Muscle layer of duodenum (tissue), 2 donors: ENCODE measurements at regions not wholly inside any gene's neighbourhood (a gene's known extent, or its start where the extent isn't known, plus 50 kb on each side); places are given as distances from the start of the nearest gene placed in this dataset.

Experiments used
- H3K27ac ChIP-seq: one replicate; pipeline ENCODE4 v1.7.0; 2013; ENCODE audit warnings: mild to moderate bottlenecking, low read length
- H3K27me3 ChIP-seq: one replicate; pipeline ENCODE4 v1.7.0; 2013; ENCODE audit warnings: low read depth, mild to moderate bottlenecking, control low read depth, low read length
- H3K36me3 ChIP-seq, 2 donors: one replicate each; pipeline ENCODE4 v1.7.0; 2013; ENCODE audit warnings: low read length in 2 of 2, control low read depth in 1 of 2, mild to moderate bottlenecking in 1 of 2; ENCODE audit not compliant: insufficient read depth in 2 of 2, control insufficient read depth in 1 of 2
- H3K4me1 ChIP-seq, 2 donors: one replicate each; pipeline ENCODE4 v1.7.0; 2013; ENCODE audit warnings: low read length in 2 of 2, mild to moderate bottlenecking in 2 of 2, control low read depth in 1 of 2, moderate library complexity in 1 of 2; ENCODE audit not compliant: insufficient read depth in 2 of 2, control insufficient read depth in 1 of 2
- H3K4me3 ChIP-seq, 2 donors: one replicate each; pipeline ENCODE4 v1.7.0; 2013; ENCODE audit warnings: low read length in 2 of 2, low read depth in 1 of 2, mild to moderate bottlenecking in 1 of 2
- H3K9me3 ChIP-seq, 2 donors: one replicate each; pipeline ENCODE4 v1.7.0; 2013; ENCODE audit warnings: low read length in 2 of 2, control low read depth in 1 of 2, mild to moderate bottlenecking in 1 of 2; ENCODE audit not compliant: control insufficient read depth in 1 of 2
- donor health status: healthy.

DNA sequence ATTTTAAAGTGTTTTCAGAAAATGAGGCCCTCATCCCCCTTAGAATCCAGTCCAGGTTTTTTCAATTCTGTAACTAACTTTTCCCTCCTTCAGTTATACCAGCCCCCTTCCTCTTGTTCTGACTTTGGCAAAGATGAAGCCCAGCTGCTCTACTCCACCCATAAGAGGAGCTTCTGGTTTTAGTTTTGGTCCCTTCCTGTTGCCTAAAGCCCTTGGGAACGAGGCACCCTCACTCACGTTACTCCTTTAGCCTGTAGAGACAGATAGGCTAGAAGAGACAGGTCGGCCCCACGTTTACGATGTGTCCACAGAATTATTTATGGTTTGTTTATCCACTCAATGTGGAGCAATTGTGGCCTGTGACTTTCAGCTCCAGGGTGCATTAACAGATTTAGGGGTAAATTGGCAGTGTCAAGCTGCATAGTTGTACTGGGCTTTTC is 454.2 kb upstream of the TNP1 start:
- peaks cover 0 to 7% of the 10 kb centered on the region in 2 donors for H3K9me3 ChIP-seq

DNA sequence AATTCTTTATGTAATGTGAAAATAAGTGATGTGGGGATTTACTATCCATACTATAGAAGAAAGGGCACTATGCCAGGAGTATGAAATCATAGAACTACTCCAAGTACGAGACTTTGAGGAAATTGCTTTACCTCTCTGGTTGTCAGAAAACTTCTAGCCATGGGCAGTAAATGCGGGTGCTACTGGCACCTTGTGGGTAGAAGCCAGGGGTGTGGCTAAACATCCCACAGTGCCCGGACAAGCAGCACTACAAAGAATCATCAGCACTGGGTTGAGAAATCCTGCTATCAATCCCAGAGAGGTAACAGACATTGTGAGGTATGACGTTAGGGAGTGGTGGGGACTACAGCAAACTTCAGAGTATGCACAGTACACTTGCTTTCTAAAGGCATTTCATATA is 453.5 kb upstream of the TNP1 start:
- peaks cover 0 to 7% of the 10 kb centered on the region in 2 donors for H3K9me3 ChIP-seq
- no peaks in the 10 kb centered on the region for H3K36me3 ChIP-seq
- no peak overlapping the region for H3K4me3 ChIP-seq
- no peak overlapping the region for H3K27ac ChIP-seq
- no peaks in the 10 kb centered on the region for H3K4me1 ChIP-seq
- H3K27me3 ChIP-seq: no peaks in the 10 kb centered on the region

More for the DNA sequence above, 454.2 kb upstream of the TNP1 start:
- H3K27ac ChIP-seq: no peak overlapping the region
- no peak overlapping the region for H3K4me3 ChIP-seq
- H3K4me1 ChIP-seq: no peaks in the 10 kb centered on the region
- no peaks in the 10 kb centered on the region for H3K36me3 ChIP-seq
- H3K27me3 ChIP-seq: no peaks in the 10 kb centered on the region

GRCh38 chr2:217309056-217309455 is 449.2 kb upstream of the TNP1 start:
- no peak overlapping the region for H3K27ac ChIP-seq
- H3K4me1 ChIP-seq: no peaks in the 10 kb centered on the region
- H3K9me3 ChIP-seq: no peaks in the 10 kb centered on the region
- H3K4me3 ChIP-seq: no peak overlapping the region
- H3K36me3 ChIP-seq: no peaks in the 10 kb centered on the region
- H3K27me3 ChIP-seq: no peaks in the 10 kb centered on the region

- H3K9me3 ChIP-seq: no peaks in the 10 kb centered on the region
- no peak overlapping the region for H3K27ac ChIP-seq
- H3K4me1 ChIP-seq: no peaks in the 10 kb centered on the region
- H3K4me3 ChIP-seq: no peak overlapping the region
- H3K27me3 ChIP-seq: no peaks in the 10 kb centered on the region
- no peaks in the 10 kb centered on the region for H3K36me3 ChIP-seq
Measured at GRCh38 chr2:217307023-217307422, 447.2 kb upstream of the TNP1 start.

- no peaks in the 10 kb centered on the region for H3K27me3 ChIP-seq
- no peak overlapping the region for H3K27ac ChIP-seq
- H3K36me3 ChIP-seq: no peaks in the 10 kb centered on the region
- no peak overlapping the region for H3K4me3 ChIP-seq
- no peaks in the 10 kb centered on the region for H3K9me3 ChIP-seq
- no peaks in the 10 kb centered on the region for H3K4me1 ChIP-seq
Measured at GRCh38 chr2:217305882-217306281, 446.0 kb upstream of the TNP1 start.

GRCh38 chr2:217304582-217304981 is 444.7 kb upstream of the TNP1 start:
- H3K27ac ChIP-seq: no peak overlapping the region
- H3K9me3 ChIP-seq: no peaks in the 10 kb centered on the region
- H3K4me3 ChIP-seq: no peak overlapping the region
- H3K4me1 ChIP-seq: no peaks in the 10 kb centered on the region
- no peaks in the 10 kb centered on the region for H3K27me3 ChIP-seq
- H3K36me3 ChIP-seq: no peaks in the 10 kb centered on the region

GRCh38 chr2:217302856-217303255 is 443.0 kb upstream of the TNP1 start:
- Histone ChIP-seq H3K27ac (no peak overlapping the region), H3K4me1 (no peaks in the 10 kb centered on the region), H3K9me3 (no peaks in the 10 kb centered on the region), H3K36me3 (no peaks in the 10 kb centered on the region), H3K4me3 (no peak overlapping the region), H3K27me3 (no peaks in the 10 kb centered on the region)

- Histone ChIP-seq H3K9me3 (peaks cover 4 to 5% of the 10 kb centered on the region in 2 donors), H3K36me3 (no peaks in the 10 kb centered on the region), H3K27me3 (no peaks in the 10 kb centered on the region), H3K27ac (no peak overlapping the region), H3K4me1 (no peaks in the 10 kb centered on the region), H3K4me3 (no peak overlapping the region)
Measured at GRCh38 chr2:217301142-217301925, 441.5 kb upstream of the TNP1 start.

DNA sequence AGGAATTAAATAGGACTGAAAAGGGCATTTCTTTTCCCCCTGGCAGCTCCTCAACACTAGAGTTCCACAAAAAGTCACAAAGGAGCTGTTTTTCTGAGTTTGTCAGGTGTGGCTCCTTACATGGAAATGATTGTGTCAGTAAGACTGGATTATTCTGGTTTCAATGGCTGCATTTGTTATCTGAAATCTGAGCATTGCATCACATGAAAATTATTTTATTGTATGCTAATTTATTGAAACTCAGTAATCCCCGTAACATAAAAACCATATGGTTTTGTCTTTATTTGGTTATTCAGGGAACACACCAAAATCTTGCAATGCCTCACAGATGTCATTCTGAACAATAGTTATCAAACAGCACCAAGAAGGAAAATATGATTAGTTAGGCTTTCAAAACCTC is 439.7 kb upstream of the TNP1 start:
- Histone ChIP-seq H3K4me1 (no peaks in the 10 kb centered on the region), H3K4me3 (no peak overlapping the region), H3K9me3 (peaks cover 4 to 5% of the 10 kb centered on the region in 2 donors), H3K27me3 (no peaks in the 10 kb centered on the region), H3K27ac (no peak overlapping the region), H3K36me3 (no peaks in the 10 kb centered on the region)

DNA sequence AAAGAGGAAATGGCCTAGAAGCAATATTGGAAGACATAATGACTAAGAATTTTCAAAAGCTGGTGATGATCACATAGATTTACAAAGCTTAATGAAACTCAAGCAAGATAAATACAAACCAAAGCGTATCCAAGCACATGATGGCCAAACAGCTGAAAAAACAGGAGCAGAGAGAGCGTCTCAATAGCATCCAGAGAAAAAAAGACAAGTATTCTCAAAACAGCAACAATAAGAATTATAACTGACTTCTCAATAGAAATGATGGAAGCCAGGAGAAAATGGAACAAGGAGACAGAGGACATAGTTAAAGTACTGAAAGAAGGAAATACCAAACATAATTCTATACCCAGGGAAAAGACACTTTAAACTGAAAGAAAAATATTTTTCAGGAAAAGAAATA is 437.2 kb upstream of the TNP1 start:
- no peak overlapping the region for H3K27ac ChIP-seq
- H3K4me1 ChIP-seq: no peaks in the 10 kb centered on the region
- H3K36me3 ChIP-seq: no peaks in the 10 kb centered on the region
- H3K9me3 ChIP-seq: peaks cover 4 to 5% of the 10 kb centered on the region in 2 donors
- no peak overlapping the region for H3K4me3 ChIP-seq
- no peaks in the 10 kb centered on the region for H3K27me3 ChIP-seq

DNA sequence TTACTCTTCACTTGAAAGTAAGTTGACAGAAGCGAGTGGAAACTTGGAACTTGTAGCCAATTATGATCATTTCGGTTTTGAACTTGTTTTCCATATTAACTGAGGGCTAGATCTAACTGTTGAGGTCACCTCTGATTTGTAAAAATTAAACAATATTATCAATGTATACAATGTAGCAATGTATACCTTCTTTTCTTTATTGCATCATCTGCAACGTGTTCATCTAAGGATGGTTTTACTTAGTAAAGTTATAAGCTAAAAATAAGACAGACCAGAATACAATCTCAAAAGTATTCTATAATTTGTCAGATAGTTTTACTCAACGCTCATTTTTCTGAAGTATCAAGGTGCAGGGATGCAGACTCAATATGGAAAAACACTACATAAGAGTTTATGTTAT is 435.0 kb upstream of the TNP1 start:
- Histone ChIP-seq H3K27me3 (no peaks in the 10 kb centered on the region), H3K9me3 (peaks cover 4 to 5% of the 10 kb centered on the region in 2 donors), H3K36me3 (no peaks in the 10 kb centered on the region), H3K4me1 (peaks cover 0 to 7% of the 10 kb centered on the region in 2 donors), H3K4me3 (no peak overlapping the region), H3K27ac (no peak overlapping the region)

- H3K4me1 ChIP-seq: peaks cover 0 to 13% of the 10 kb centered on the region in 2 donors
- no peak overlapping the region for H3K4me3 ChIP-seq
- no peak overlapping the region for H3K27ac ChIP-seq
- H3K36me3 ChIP-seq: no peaks in the 10 kb centered on the region
- H3K9me3 ChIP-seq: peaks cover 4 to 5% of the 10 kb centered on the region in 2 donors
- no peaks in the 10 kb centered on the region for H3K27me3 ChIP-seq
Measured at GRCh38 chr2:217294211-217294610, 434.3 kb upstream of the TNP1 start.
